SK-N-DZ (cell line): ENCODE measurements at regions not wholly inside any gene's neighbourhood (a gene's known extent, or its start where the extent isn't known, plus 50 kb on each side); places are given as distances from the start of the nearest gene placed in this dataset.

Experiments used
- DNase-seq: peaks from one replicate; pipeline ENCODE4 v3.0.0-alpha.2; 2015; ENCODE audit warnings: low spot score

- DNase-seq, result no peak
These were observed 154.9 kb upstream of the KL start for GRCh38 chr13:32861304-32861703.

- no peak for DNase-seq
These were observed 152.6 kb upstream of the KL start for GRCh38 chr13:32863596-32863995.

GRCh38 chr13:32866921-32867320, 149.3 kb upstream of the KL start:
- no peak for DNase-seq

- no peak for DNase-seq
These were observed 138.7 kb upstream of the KL start for GRCh38 chr13:32877491-32877890.

- no peak for DNase-seq
These were observed 138.1 kb upstream of the KL start for GRCh38 chr13:32878163-32878562.

- DNase-seq, result no peak
These were observed 135.6 kb upstream of the KL start for GRCh38 chr13:32880636-32881035.

- no peak for DNase-seq
These were observed 135.0 kb upstream of the KL start for GRCh38 chr13:32881074-32881776.

GRCh38 chr13:32881777-32882145, 134.5 kb upstream of the KL start:
- DNase-seq, result no peak

- DNase-seq, result no peak
These were observed 133.5 kb upstream of the KL start for GRCh38 chr13:32882691-32883090.

GRCh38 chr13:32883474-32883873, 132.7 kb upstream of the KL start:
- DNase-seq, result no peak

GRCh38 chr13:32887617-32888016, 128.6 kb upstream of the KL start:
- DNase-seq, result no peak

GRCh38 chr13:32889986-32890565, 126.1 kb upstream of the KL start:
- DNase-seq, result no peak

- no peak for DNase-seq
These were observed 123.0 kb upstream of the KL start for GRCh38 chr13:32893176-32893575.

- no peak for DNase-seq
These were observed 121.6 kb upstream of the KL start for GRCh38 chr13:32894589-32895001.

- no peak for DNase-seq
These were observed 120.9 kb upstream of the KL start for GRCh38 chr13:32895296-32895695.

- no peak for DNase-seq
These were observed 118.9 kb upstream of the KL start for GRCh38 chr13:32897296-32897695.

GRCh38 chr13:32902029-32902780, 114.0 kb upstream of the KL start:
- no peak for DNase-seq

- peak; percentile 40 for DNase-seq
These were observed 113.3 kb upstream of the KL start for GRCh38 chr13:32902874-32903273.

GRCh38 chr13:32903720-32904119, 112.5 kb upstream of the KL start:
- no peak for DNase-seq

- DNase-seq, result no peak
These were observed 112.0 kb upstream of the KL start for GRCh38 chr13:32904266-32904665.

GRCh38 chr13:32905063-32905863, 111.0 kb upstream of the KL start:
- no peak for DNase-seq

- DNase-seq, result no peak
These were observed 110.4 kb upstream of the KL start for GRCh38 chr13:32905864-32906180.
